Mucosa of descending colon (tissue), 3 donors: ENCODE measurements at regions not wholly inside any gene's neighbourhood (a gene's known extent, or its start where the extent isn't known, plus 50 kb on each side); places are given as distances from the start of the nearest gene placed in this dataset.

Experiments
- ATAC-seq: fragments of 200-7000 bp; cut with Tn5 transposase; one replicate; pipeline ENCODE4 v1.9.1; 2020; ENCODE audit warnings: mild to moderate bottlenecking, moderate library complexity
- DNase-seq, 3 donors: peaks; one replicate each; pipeline ENCODE4 v3.0.0-alpha.2; 2020
- H3K36me3 ChIP-seq: fragments of 200-600 bp; one replicate; pipeline ENCODE4 v1.8.0; 2021; ENCODE audit warnings: low read depth, mild to moderate bottlenecking
- H3K4me1 ChIP-seq: fragments of 200-600 bp; one replicate; pipeline ENCODE4 v1.8.0; 2021; ENCODE audit warnings: low read depth, mild to moderate bottlenecking
- H3K4me3 ChIP-seq: fragments of 200-600 bp; one replicate; pipeline ENCODE4 v1.8.0; 2021; ENCODE audit warnings: mild to moderate bottlenecking
- H3K9me3 ChIP-seq: fragments of 200-600 bp; one replicate; pipeline ENCODE4 v1.8.0; 2021; ENCODE audit warnings: mild to moderate bottlenecking
- intact Hi-C, 2 donors: fragments of 100-400 bp; cut with DNase I in 1 of 2; cut with micrococcal nuclease in 1 of 2; formaldehyde crosslinking; loops; one replicate each; pipeline versions ENCODE4 v1.11.0 to v1.11.1; 2022; cut with DNase I, micrococcal nuclease
- TF ChIP-seq, protein P1 (sequence below): fragments of 200-600 bp; IDR thresholded peaks from one replicate; pipeline ENCODE4 v1.8.0; 2022; ENCODE audit warnings: antibody characterized with exemption, mild to moderate bottlenecking
- donor health status: DM: no; HTN: no; CAD: no; lungs with moderate emphysema.
- donor health status: DM: no; HTN: no; CAD: no.
- donor health status: DM: no; HTN: yes; CAD: no.

DNA sequence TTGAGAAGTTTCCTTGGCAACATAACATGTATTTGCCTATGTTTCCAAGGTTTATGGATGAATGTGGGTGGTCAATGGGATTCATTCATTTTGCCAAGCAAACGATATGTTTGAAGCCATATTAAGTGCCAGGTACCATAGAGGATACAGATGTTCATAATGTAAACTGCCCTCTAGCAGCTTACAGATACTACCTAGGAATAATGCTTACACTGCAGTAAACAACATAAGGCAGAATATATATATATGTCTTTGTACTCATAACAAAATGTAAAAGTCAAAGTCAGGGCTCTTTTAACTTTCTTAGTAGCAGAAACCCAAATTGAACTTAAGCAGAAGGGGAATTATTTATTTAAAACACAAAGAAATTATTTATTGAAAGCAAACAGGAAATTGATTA is 171.6 kb upstream of the TNP1 start:
- intact Hi-C loops, result no loop called here
- no peaks in the 10 kb centered on the region for H3K36me3 ChIP-seq
- no peak overlapping the region for H3K4me3 ChIP-seq
- no peaks in the 10 kb centered on the region for H3K9me3 ChIP-seq
- no peak for ATAC-seq
- TF ChIP-seq, protein P1, sequence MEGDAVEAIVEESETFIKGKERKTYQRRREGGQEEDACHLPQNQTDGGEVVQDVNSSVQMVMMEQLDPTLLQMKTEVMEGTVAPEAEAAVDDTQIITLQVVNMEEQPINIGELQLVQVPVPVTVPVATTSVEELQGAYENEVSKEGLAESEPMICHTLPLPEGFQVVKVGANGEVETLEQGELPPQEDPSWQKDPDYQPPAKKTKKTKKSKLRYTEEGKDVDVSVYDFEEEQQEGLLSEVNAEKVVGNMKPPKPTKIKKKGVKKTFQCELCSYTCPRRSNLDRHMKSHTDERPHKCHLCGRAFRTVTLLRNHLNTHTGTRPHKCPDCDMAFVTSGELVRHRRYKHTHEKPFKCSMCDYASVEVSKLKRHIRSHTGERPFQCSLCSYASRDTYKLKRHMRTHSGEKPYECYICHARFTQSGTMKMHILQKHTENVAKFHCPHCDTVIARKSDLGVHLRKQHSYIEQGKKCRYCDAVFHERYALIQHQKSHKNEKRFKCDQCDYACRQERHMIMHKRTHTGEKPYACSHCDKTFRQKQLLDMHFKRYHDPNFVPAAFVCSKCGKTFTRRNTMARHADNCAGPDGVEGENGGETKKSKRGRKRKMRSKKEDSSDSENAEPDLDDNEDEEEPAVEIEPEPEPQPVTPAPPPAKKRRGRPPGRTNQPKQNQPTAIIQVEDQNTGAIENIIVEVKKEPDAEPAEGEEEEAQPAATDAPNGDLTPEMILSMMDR, result no peak
- no peak for DNase-seq
- H3K4me1 ChIP-seq, result no peaks in the 10 kb centered on the region

DNA sequence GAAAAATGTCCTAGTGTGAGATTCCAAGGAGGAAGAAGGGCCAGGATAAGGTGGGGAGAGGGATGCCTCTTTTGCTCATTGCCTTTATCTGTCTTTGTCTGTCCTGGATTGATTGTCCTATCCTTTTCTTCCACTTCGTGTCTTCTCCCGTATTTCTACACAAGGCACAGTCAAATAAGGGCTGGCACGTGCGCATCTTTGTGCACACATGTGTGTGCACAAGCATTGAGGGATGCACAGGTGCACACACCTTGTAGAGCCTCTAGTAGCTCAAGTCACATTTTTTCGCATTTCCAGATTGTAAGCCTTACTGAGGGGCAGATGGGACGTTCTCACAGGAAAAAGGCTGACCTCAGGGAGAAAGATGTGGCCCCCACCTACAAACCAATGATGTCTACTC is 170.2 kb upstream of the TNP1 start:
- TF ChIP-seq, protein P1, result no peak
- ATAC-seq (no peak), DNase-seq (no peak)
- Histone ChIP-seq H3K9me3 (no peaks in the 10 kb centered on the region), H3K36me3 (no peaks in the 10 kb centered on the region), H3K4me1 (no peaks in the 10 kb centered on the region), H3K4me3 (no peak overlapping the region)
- intact Hi-C loops, result no loop called here

DNA sequence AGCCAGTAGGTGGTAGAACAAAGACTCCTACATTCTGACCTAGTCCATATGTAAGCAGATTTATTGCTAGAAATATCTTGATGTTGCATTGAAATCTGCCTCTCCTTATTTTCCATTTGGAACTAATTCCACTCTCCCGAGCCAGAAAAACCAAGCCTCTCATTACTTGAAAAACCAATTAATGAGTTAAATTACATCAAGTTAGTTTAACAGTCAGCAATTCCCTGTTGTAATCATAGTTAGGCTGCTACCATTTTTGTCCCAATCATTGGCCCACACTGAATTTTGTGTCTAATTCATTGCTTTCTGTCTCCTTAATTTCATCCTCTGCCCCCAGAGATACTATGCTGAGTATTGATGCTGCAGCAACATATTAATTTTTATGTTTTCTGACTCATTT is 168.3 kb upstream of the TNP1 start:
- intact Hi-C loops, result no loop called here
- Histone ChIP-seq H3K36me3 (no peaks in the 10 kb centered on the region), H3K4me1 (no peaks in the 10 kb centered on the region), H3K9me3 (no peaks in the 10 kb centered on the region), H3K4me3 (no peak overlapping the region)
- TF ChIP-seq, protein P1, result no peak
- no peak for DNase-seq
- no peak for ATAC-seq

DNA sequence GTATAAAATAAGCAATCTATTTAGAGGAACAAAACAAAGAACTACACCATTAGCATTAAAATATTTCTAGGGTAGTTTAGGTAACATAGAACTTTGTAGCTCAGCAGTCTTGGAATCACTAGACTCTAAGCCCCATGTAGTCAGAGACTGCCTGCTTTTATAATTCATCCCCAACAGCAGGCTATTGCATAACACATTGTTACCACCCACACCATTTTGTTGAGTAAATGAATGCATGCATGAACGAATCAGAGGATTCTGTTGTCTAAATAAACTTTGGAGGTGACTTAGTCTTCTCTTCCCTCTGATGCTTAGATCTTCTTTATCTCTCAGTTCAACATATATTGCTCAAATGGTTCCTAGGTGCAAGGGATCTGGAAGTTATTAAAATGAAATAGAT is 167.6 kb upstream of the TNP1 start:
- TF ChIP-seq, protein P1, result no peak
- intact Hi-C loops, result no loop called here
- no peaks in the 10 kb centered on the region for H3K36me3 ChIP-seq
- H3K4me1 ChIP-seq, result no peaks in the 10 kb centered on the region
- no peaks in the 10 kb centered on the region for H3K9me3 ChIP-seq
- no peak overlapping the region for H3K4me3 ChIP-seq
- no peak for ATAC-seq
- DNase-seq, result no peak

DNA sequence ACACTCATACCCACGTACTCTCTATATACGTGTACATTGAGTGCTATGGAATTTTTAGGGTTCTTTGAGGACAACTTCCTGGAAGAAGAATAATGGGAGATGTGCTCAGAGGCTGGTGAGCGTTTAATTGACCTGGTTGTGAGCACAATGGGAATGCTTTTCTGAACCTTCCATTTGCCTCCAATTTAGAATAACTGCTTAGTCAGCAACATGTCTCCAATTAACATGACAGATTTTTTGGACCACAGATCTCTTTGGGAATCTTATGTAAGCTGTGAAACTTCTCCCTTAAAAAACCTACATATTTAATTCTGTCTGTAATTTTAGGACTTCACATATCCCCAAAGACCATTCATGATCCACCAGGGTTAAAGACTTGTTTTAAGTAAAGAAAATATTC is 166.7 kb upstream of the TNP1 start:
- Histone ChIP-seq H3K36me3 (no peaks in the 10 kb centered on the region), H3K9me3 (no peaks in the 10 kb centered on the region), H3K4me1 (no peaks in the 10 kb centered on the region), H3K4me3 (no peak overlapping the region)
- intact Hi-C loops, result no loop called here
- TF ChIP-seq, protein P1, result no peak
- no peak for DNase-seq
- ATAC-seq, result no peak

DNA sequence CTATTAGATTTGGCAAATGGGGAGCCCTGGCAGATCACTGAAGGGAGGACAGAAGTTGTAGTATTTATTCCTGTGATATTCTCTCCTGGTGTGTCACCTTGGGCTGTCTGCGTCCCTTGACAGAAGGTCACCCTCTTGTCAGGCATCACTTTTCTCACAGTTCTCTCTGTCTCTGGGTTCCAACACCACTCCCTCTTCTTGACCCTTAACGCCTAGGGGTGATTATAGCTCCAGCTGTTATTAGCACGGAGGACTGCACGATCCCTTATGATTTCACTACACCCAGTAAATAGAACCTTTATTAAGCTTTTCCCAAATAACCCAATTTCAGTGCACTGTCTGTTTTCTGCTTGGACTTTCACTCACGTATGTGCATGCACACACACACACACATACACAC is 166.3 kb upstream of the TNP1 start:
- H3K4me1 ChIP-seq, result no peaks in the 10 kb centered on the region
- H3K36me3 ChIP-seq, result no peaks in the 10 kb centered on the region
- H3K4me3 ChIP-seq, result no peak overlapping the region
- DNase-seq, result no peak
- no peak for ATAC-seq
- TF ChIP-seq, protein P1, result no peak
- H3K9me3 ChIP-seq, result no peaks in the 10 kb centered on the region
- intact Hi-C loops, result no loop called here
